NB4 (cell line): ENCODE measurements at regions not wholly inside any gene's neighbourhood (a gene's known extent, or its start where the extent isn't known, plus 50 kb on each side); places are given as distances from the start of the nearest gene placed in this dataset.

Experiments
- DNase-seq: peaks from one replicate; pipeline ENCODE4 v3.0.0; 2010; ENCODE audit warnings: low read depth
- H3K4me3 ChIP-seq: one replicate; pipeline ENCODE4 v1.5.1; 2011; ENCODE audit warnings: mild to moderate bottlenecking, low read depth, low read length, moderate library complexity
- CTCF ChIP-seq: IDR thresholded peaks from one replicate; pipeline ENCODE4 v1.5.1; 2012; ENCODE audit warnings: low read depth, low read length
- MAX ChIP-seq: IDR thresholded peaks from 2 replicates; pipeline ENCODE4 v1.6.1; 2011; ENCODE audit warnings: low read depth, low read length
- MYC ChIP-seq: IDR thresholded peaks from 2 replicates; pipeline ENCODE4 v1.6.1; 2011; ENCODE audit warnings: low read depth, low read length
- POLR2A ChIP-seq: IDR thresholded peaks from 2 replicates; pipeline ENCODE4 v1.6.1; 2011; ENCODE audit warnings: mild to moderate bottlenecking; ENCODE audit not compliant: insufficient read length; ENCODE audit errors: extremely low read depth

GRCh38 chr7:7102906-7103305, 79.4 kb upstream of the C1GALT1 start:
- TF ChIP-seq CTCF: peak; percentile 1
- TF ChIP-seq MYC: no peak
- no peak for DNase-seq
- no peak overlapping the region for H3K4me3 ChIP-seq

GRCh38 chr7:7103343-7104313, 78.7 kb upstream of the C1GALT1 start:
- TF ChIP-seq MAX: no peak
- peak; percentile 48 for TF ChIP-seq CTCF
- DNase-seq: peak; percentile 72
- H3K4me3 ChIP-seq: no peak overlapping the region

GRCh38 chr7:7104314-7104698, 78.0 kb upstream of the C1GALT1 start:
- TF ChIP-seq MAX (no peak), MYC (no peak), CTCF (no peak), POLR2A (no peak)
- no peak overlapping the region for H3K4me3 ChIP-seq
- DNase-seq: no peak

- DNase-seq: no peak
- H3K4me3 ChIP-seq: no peak overlapping the region
- TF ChIP-seq MYC (no peak), POLR2A (no peak), CTCF (no peak), MAX (no peak)
These were observed 77.4 kb upstream of the C1GALT1 start for GRCh38 chr7:7104971-7105370.

- no peak for DNase-seq
- no peak overlapping the region for H3K4me3 ChIP-seq
- TF ChIP-seq CTCF: no peak
- TF ChIP-seq MAX: no peak
- no peak for TF ChIP-seq POLR2A
- no peak for TF ChIP-seq MYC
These were observed 76.4 kb upstream of the C1GALT1 start for GRCh38 chr7:7105800-7106582.
